ENCODE measurements at regions not wholly inside any gene's neighbourhood (a gene's known extent, or its start where the extent isn't known, plus 50 kb on each side); places are given as distances from the start of the nearest gene placed in this dataset.

GRCh38 chr5:163755505-163755904 is 250.1 kb downstream of the MAT2B start:
- TF ChIP-seq POLR2A (IDR thresholded peaks at IDR 0.05; ENCODE audit: low read length) (no peak), GATA1 (IDR thresholded peaks at IDR 0.05; ENCODE audit: low read depth, low read length) (no peak)
